Esophagus muscularis mucosa (tissue), 4 donors: ENCODE measurements at regions not wholly inside any gene's neighbourhood (a gene's known extent, or its start where the extent isn't known, plus 50 kb on each side); places are given as distances from the start of the nearest gene placed in this dataset.

Experiments used
- DNase-seq: peaks from one replicate; pipeline ENCODE4 v3.0.0-alpha.2; 2017; ENCODE audit errors: extremely low spot score
- H3K27ac ChIP-seq, 4 donors: fragments of 200-600 bp; sonication (generic); replicated peaks in 1 of 4; 1 replicate in 3 of 4; 2 replicates in 1 of 4; pipeline ENCODE4 v1.5.1; 2016 to 2019; ENCODE audit warnings: mild to moderate bottlenecking in 1 of 4
- H3K27me3 ChIP-seq, 4 donors: fragments of 200-600 bp; sonication (generic); one replicate each; pipeline versions ENCODE4 v1.5.1 to v1.6.0; 2016 to 2019
- H3K36me3 ChIP-seq, 4 donors: fragments of 200-600 bp; sonication (generic); one replicate each; pipeline ENCODE4 v1.5.1; 2016 to 2019
- H3K4me1 ChIP-seq, 4 donors: fragments of 200-600 bp; sonication (generic); one replicate each; pipeline ENCODE4 v1.5.1; 2016 to 2019
- H3K4me3 ChIP-seq, 4 donors: fragments of 200-600 bp; sonication (generic); 1 replicate in 2 of 4; 2 replicates in 2 of 4; pipeline ENCODE4 v1.5.1; 2016 to 2019; ENCODE audit warnings: mild to moderate bottlenecking in 4 of 4, moderate library complexity in 1 of 4
- H3K9me3 ChIP-seq, 4 donors: fragments of 200-600 bp; sonication (generic); 1 replicate in 3 of 4; 2 replicates in 1 of 4; pipeline ENCODE4 v1.5.1; 2016 to 2019
- EP300 ChIP-seq: sonication (generic); formaldehyde crosslinking; IDR thresholded peaks from one replicate; pipeline ENCODE4 v1.6.1; 2017; ENCODE audit warnings: antibody characterized with exemption
- POLR2A ChIP-seq: fragments of 450-650 bp; IDR thresholded peaks from one replicate; pipeline ENCODE4 v1.6.1; 2017; ENCODE audit warnings: antibody characterized with exemption, moderate library complexity, mild to moderate bottlenecking, low read depth
- POLR2AphosphoS5 ChIP-seq, 2 donors: sonication (generic); formaldehyde crosslinking; IDR thresholded peaks; one replicate each; pipeline ENCODE4 v1.6.1; 2017; ENCODE audit warnings: antibody characterized with exemption in 2 of 2
- WGBS: methylation state at CpG from one replicate; pipeline ENCODE4 v1.1.5; 2018; 5-methylcytosine and 5-hydroxymethylcytosine counted together
- intact Hi-C: fragments of 100-400 bp; cut with DNase I; formaldehyde crosslinking; loops from one replicate; pipeline ENCODE4 v1.15.1; 2023
- TF ChIP-seq, protein P1 (sequence below), 3 experiments: fragments of 200-600 bp in 2 of 3; fragments of 450-650 bp in 1 of 3; sonication (generic) in 2 of 3; IDR thresholded peaks; one replicate each; pipeline ENCODE4 v1.5.1; 2017 to 2019; ENCODE audit warnings: antibody characterized with exemption in 3 of 3, mild to moderate bottlenecking in 2 of 3, moderate library complexity in 1 of 3

DNA sequence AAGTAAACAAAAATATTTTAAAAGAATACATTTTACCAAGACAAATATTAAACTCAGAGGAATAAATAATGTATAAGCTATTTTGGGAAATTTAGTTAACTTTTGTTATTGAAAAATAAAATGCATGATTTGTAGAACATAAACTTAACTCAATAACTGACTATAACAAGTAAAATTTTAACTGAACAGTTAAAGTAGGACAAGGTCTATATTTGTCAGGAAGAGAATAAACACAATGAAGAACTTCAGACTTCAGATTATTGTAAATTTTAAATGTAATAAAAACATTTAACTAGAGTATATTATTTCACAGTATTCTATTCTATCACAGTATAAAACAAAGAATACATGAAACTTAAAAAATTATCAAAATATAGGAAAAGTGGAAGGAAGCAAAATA lies 948.8 kb upstream of the USP15 start:
- H3K36me3 ChIP-seq = no peaks in the 10 kb centered on the region
- H3K9me3 ChIP-seq = no peaks in the 10 kb centered on the region
- H3K27ac ChIP-seq = no peak overlapping the region
- H3K27me3 ChIP-seq = no peaks in the 10 kb centered on the region
- no peaks in the 10 kb centered on the region for H3K4me1 ChIP-seq
- no peak for DNase-seq
- intact Hi-C loops = no loop called here
- no peak overlapping the region for H3K4me3 ChIP-seq
- TF ChIP-seq, protein P1, sequence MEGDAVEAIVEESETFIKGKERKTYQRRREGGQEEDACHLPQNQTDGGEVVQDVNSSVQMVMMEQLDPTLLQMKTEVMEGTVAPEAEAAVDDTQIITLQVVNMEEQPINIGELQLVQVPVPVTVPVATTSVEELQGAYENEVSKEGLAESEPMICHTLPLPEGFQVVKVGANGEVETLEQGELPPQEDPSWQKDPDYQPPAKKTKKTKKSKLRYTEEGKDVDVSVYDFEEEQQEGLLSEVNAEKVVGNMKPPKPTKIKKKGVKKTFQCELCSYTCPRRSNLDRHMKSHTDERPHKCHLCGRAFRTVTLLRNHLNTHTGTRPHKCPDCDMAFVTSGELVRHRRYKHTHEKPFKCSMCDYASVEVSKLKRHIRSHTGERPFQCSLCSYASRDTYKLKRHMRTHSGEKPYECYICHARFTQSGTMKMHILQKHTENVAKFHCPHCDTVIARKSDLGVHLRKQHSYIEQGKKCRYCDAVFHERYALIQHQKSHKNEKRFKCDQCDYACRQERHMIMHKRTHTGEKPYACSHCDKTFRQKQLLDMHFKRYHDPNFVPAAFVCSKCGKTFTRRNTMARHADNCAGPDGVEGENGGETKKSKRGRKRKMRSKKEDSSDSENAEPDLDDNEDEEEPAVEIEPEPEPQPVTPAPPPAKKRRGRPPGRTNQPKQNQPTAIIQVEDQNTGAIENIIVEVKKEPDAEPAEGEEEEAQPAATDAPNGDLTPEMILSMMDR (IDR thresholded peaks at IDR 0.05) = no peak
- TF ChIP-seq EP300 (no peak), POLR2AphosphoS5 (IDR thresholded peaks at IDR 0.05) (no peak), POLR2A (no peak)

DNA sequence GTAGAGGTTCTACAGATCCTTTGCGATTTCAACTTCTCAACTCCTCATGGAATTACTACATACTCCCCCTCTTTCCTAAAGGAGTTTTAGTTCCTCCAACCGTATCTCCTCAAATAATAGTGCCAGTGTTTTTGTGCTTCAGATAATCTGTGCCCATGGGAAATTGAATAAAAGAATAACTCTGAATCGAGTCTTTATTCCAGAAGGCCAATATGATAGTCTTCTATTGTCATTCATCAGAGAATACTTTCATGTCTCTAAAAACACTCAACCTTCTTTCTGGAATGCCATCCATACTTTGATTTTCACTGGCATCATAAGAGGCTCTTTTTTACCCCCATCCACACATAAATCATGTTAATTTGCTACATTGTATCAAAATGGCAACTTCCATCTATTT lies 911.3 kb upstream of the USP15 start:
- TF ChIP-seq EP300 (no peak), POLR2AphosphoS5 (IDR thresholded peaks at IDR 0.05) (no peak), POLR2A (no peak)
- TF ChIP-seq, protein P1 (IDR thresholded peaks at IDR 0.05) = no peak
- intact Hi-C loops = no loop called here
- Histone ChIP-seq H3K36me3 (no peaks in the 10 kb centered on the region), H3K4me1 (no peaks in the 10 kb centered on the region), H3K27ac (no peak overlapping the region), H3K4me3 (no peak overlapping the region), H3K9me3 (no peaks in the 10 kb centered on the region), H3K27me3 (no peaks in the 10 kb centered on the region)
- 76% methylated on average over 3 of the region's 3 CpGs for WGBS
- no peak for DNase-seq

DNA sequence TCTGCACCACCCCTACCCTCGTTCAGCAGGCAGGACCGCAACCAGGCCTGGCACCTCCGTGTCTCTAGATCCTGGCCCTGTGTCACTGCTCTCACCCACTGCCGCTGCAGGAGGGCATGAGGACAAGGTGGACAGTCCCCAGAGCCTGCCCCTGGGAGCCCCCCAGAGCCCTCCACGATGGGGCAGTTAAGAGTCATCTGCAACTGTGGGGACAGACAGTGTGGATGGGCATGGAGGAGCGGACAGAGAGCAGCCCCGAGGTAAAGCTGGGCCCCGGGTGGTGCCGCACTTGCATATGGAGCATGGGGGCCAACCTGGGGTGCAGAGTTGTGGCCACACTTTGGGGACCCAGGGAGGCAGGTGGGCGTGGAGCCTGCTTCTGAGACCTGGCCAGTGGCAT lies 905.1 kb upstream of the USP15 start:
- Histone ChIP-seq H3K36me3 (no peaks in the 10 kb centered on the region), H3K27me3 (no peaks in the 10 kb centered on the region), H3K9me3 (no peaks in the 10 kb centered on the region), H3K4me1 (no peaks in the 10 kb centered on the region), H3K27ac (no peak overlapping the region), H3K4me3 (no peak overlapping the region)
- intact Hi-C loops = no loop called here
- 83% methylated on average over 4 of the region's 10 CpGs for WGBS
- TF ChIP-seq, protein P1 (IDR thresholded peaks at IDR 0.05) = no peak
- no peak for TF ChIP-seq EP300
- no peak for DNase-seq

DNA sequence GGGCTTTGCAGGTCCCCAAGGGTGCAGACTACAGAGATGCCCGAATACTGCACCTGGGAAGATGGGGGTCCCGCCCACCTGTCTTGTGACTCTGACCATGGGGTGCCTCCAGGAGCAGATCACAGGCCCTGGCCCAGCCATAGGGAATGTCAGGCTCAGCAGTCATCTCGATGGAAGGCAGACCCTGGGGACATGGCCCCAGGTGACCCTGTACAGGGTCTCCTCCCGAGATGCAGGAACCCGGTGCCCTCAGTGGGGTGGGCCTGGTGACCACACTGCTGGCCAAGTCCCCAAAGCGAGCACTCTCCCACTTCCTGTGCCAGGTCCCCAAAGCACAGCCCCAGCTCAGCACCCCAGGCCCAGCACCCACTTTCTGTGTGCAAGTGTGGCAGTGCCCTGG lies 903.7 kb upstream of the USP15 start:
- TF ChIP-seq POLR2AphosphoS5 (IDR thresholded peaks at IDR 0.05) (no peak), EP300 (no peak), POLR2A (no peak)
- TF ChIP-seq, protein P1 (IDR thresholded peaks at IDR 0.05) = no peak
- DNase-seq = no peak
- no peaks in the 10 kb centered on the region for H3K9me3 ChIP-seq
- no peaks in the 10 kb centered on the region for H3K27me3 ChIP-seq
- H3K36me3 ChIP-seq = no peaks in the 10 kb centered on the region
- no peak overlapping the region for H3K4me3 ChIP-seq
- intact Hi-C loops = no loop called here
- no peaks in the 10 kb centered on the region for H3K4me1 ChIP-seq
- no peak overlapping the region for H3K27ac ChIP-seq
- WGBS = 76% methylated on average over 4 of the region's 6 CpGs

DNA sequence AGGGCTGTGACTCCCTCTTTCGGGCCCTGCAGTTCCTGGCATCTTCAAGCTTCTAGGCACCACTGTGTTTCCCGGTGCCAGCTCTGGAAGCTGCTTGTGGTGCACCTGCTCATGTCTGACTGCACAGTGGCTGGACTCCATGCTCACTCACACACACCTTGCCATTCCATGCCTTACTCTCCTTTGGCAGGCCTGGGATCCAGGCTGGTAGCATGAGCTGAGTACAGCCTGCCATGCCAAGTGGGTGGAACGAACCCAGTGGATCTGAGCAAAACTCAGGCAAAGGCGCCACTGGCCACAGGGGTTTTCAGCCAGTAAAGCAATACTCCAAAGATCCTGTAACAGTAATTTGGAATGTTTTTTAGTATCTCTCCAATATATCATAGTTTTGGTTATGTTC lies 902.7 kb upstream of the USP15 start:
- WGBS = 80% methylated on average over 4 of the region's 4 CpGs
- Histone ChIP-seq H3K27ac (no peak overlapping the region), H3K27me3 (no peaks in the 10 kb centered on the region), H3K9me3 (no peaks in the 10 kb centered on the region), H3K36me3 (no peaks in the 10 kb centered on the region), H3K4me1 (no peaks in the 10 kb centered on the region), H3K4me3 (no peak overlapping the region)
- intact Hi-C loops = no loop called here
- no peak for TF ChIP-seq POLR2A
- TF ChIP-seq, protein P1 (IDR thresholded peaks at IDR 0.05) = no peak
- no peak for TF ChIP-seq EP300
- TF ChIP-seq POLR2AphosphoS5 (IDR thresholded peaks at IDR 0.05) = no peak
- DNase-seq = no peak
